Neuron (in vitro differentiated cells): ENCODE measurements at regions not wholly inside any gene's neighbourhood (a gene's known extent, or its start where the extent isn't known, plus 50 kb on each side); places are given as distances from the start of the nearest gene placed in this dataset.
"Not testable (repeated sequence)": the region's sequence is repeated elsewhere in the genome, so short reads cannot be mapped to it uniquely, and the experiment has no call there.

ENCODE experiments used
- H2AFZ ChIP-seq: one replicate; pipeline ENCODE4 v1.6.1; 2013; ENCODE audit warnings: low read depth, mild to moderate bottlenecking, inconsistent platforms, low read length, moderate library complexity
- H3K27me3 ChIP-seq: one replicate; pipeline ENCODE4 v1.6.1; 2013; ENCODE audit warnings: low read length; ENCODE audit not compliant: insufficient read depth
- H3K36me3 ChIP-seq: one replicate; pipeline ENCODE4 v1.6.1; 2013; ENCODE audit warnings: low read length; ENCODE audit not compliant: insufficient read depth
- H3K4me1 ChIP-seq: one replicate; pipeline ENCODE4 v1.6.1; 2013; ENCODE audit warnings: low read length; ENCODE audit not compliant: insufficient read depth
- H3K4me3 ChIP-seq: 2 replicates; pipeline ENCODE4 v1.5.1; 2013; ENCODE audit warnings: mild to moderate bottlenecking, low read length, moderate library complexity
- H3K9me3 ChIP-seq: one replicate; pipeline ENCODE4 v1.6.1; 2013; ENCODE audit warnings: low read length

- Histone ChIP-seq H3K4me1 (no peaks in the 10 kb centered on the region), H3K27me3 (no peaks in the 10 kb centered on the region), H3K36me3 (no peaks in the 10 kb centered on the region), H3K9me3 (no peaks in the 10 kb centered on the region), H2AFZ (no peak overlapping the region), H3K4me3 (no peak overlapping the region)
These were observed 1091.9 kb upstream of the FANCL start for GRCh38 chr2:59333007-59333406.

- H3K36me3 ChIP-seq, H3K27me3 ChIP-seq, H3K4me1 ChIP-seq, H3K4me3 ChIP-seq, H2AFZ ChIP-seq, H3K9me3 ChIP-seq: not testable (repeated sequence)
These were observed 1085.6 kb upstream of the FANCL start for GRCh38 chr2:59326581-59327365.

GRCh38 chr2:59322870-59323269 is 1081.7 kb upstream of the FANCL start:
- H2AFZ ChIP-seq = no peak overlapping the region

GRCh38 chr2:59322005-59322404 is 1080.9 kb upstream of the FANCL start:
- no peaks in the 10 kb centered on the region for H3K9me3 ChIP-seq
- H3K4me3 ChIP-seq = no peak overlapping the region
- no peaks in the 10 kb centered on the region for H3K36me3 ChIP-seq
- H2AFZ ChIP-seq = no peak overlapping the region
- H3K4me1 ChIP-seq = no peaks in the 10 kb centered on the region
- H3K27me3 ChIP-seq = no peaks in the 10 kb centered on the region

More at GRCh38 chr2:59322870-59323269, 1081.7 kb upstream of the FANCL start:
- no peaks in the 10 kb centered on the region for H3K27me3 ChIP-seq
- H3K36me3 ChIP-seq = no peaks in the 10 kb centered on the region
- no peaks in the 10 kb centered on the region for H3K4me1 ChIP-seq
- H3K9me3 ChIP-seq = no peaks in the 10 kb centered on the region
- no peak overlapping the region for H3K4me3 ChIP-seq

- H3K4me1 ChIP-seq = no peaks in the 10 kb centered on the region
- no peak overlapping the region for H3K4me3 ChIP-seq
- no peaks in the 10 kb centered on the region for H3K27me3 ChIP-seq
- no peak overlapping the region for H2AFZ ChIP-seq
- H3K9me3 ChIP-seq = no peaks in the 10 kb centered on the region
- H3K36me3 ChIP-seq = no peaks in the 10 kb centered on the region
These were observed 1073.1 kb upstream of the FANCL start for GRCh38 chr2:59314031-59314766.

GRCh38 chr2:59312967-59313940 is 1072.1 kb upstream of the FANCL start:
- Histone ChIP-seq H3K27me3 (no peaks in the 10 kb centered on the region), H3K9me3 (no peaks in the 10 kb centered on the region)

GRCh38 chr2:59312029-59312428 is 1070.9 kb upstream of the FANCL start:
- Histone ChIP-seq H3K27me3 (no peaks in the 10 kb centered on the region), H3K9me3 (no peaks in the 10 kb centered on the region), H2AFZ (no peak overlapping the region)

More at GRCh38 chr2:59312967-59313940, 1072.1 kb upstream of the FANCL start:
- no peaks in the 10 kb centered on the region for H3K36me3 ChIP-seq
- no peak overlapping the region for H2AFZ ChIP-seq
- H3K4me3 ChIP-seq = no peak overlapping the region
- no peaks in the 10 kb centered on the region for H3K4me1 ChIP-seq

GRCh38 chr2:59308108-59308507 is 1067.0 kb upstream of the FANCL start:
- H3K27me3 ChIP-seq = no peaks in the 10 kb centered on the region
- no peaks in the 10 kb centered on the region for H3K9me3 ChIP-seq
- H3K36me3 ChIP-seq = no peaks in the 10 kb centered on the region
- H3K4me3 ChIP-seq = no peak overlapping the region
- H3K4me1 ChIP-seq = no peaks in the 10 kb centered on the region
- no peak overlapping the region for H2AFZ ChIP-seq

More at GRCh38 chr2:59312029-59312428, 1070.9 kb upstream of the FANCL start:
- no peaks in the 10 kb centered on the region for H3K4me1 ChIP-seq
- no peak overlapping the region for H3K4me3 ChIP-seq
- H3K36me3 ChIP-seq = no peaks in the 10 kb centered on the region

GRCh38 chr2:59307196-59307595 is 1066.1 kb upstream of the FANCL start:
- Histone ChIP-seq H3K4me3 (no peak overlapping the region), H3K27me3 (no peaks in the 10 kb centered on the region), H3K36me3 (no peaks in the 10 kb centered on the region), H3K4me1 (no peaks in the 10 kb centered on the region), H3K9me3 (no peaks in the 10 kb centered on the region), H2AFZ (no peak overlapping the region)

- no peaks in the 10 kb centered on the region for H3K27me3 ChIP-seq
- no peaks in the 10 kb centered on the region for H3K9me3 ChIP-seq
- no peak overlapping the region for H3K4me3 ChIP-seq
- H3K36me3 ChIP-seq = no peaks in the 10 kb centered on the region
- peaks cover 8% of the 10 kb centered on the region for H3K4me1 ChIP-seq
- H2AFZ ChIP-seq = no peak overlapping the region
These were observed 1062.1 kb upstream of the FANCL start for GRCh38 chr2:59303272-59303671.

GRCh38 chr2:59302683-59303082 is 1061.6 kb upstream of the FANCL start:
- Histone ChIP-seq H3K4me1 (peaks cover 8% of the 10 kb centered on the region), H3K36me3 (no peaks in the 10 kb centered on the region), H3K4me3 (no peak overlapping the region), H2AFZ (no peak overlapping the region), H3K27me3 (no peaks in the 10 kb centered on the region), H3K9me3 (no peaks in the 10 kb centered on the region)

GRCh38 chr2:59301466-59302402 is 1060.6 kb upstream of the FANCL start:
- Histone ChIP-seq H3K36me3 (no peaks in the 10 kb centered on the region), H3K9me3 (no peaks in the 10 kb centered on the region), H3K4me1 (peaks cover 8% of the 10 kb centered on the region)

More at GRCh38 chr2:59301466-59302402, 1060.6 kb upstream of the FANCL start:
- no peaks in the 10 kb centered on the region for H3K27me3 ChIP-seq
- H2AFZ ChIP-seq = no peak overlapping the region
- no peak overlapping the region for H3K4me3 ChIP-seq
